CD4-positive, alpha-beta T cell (primary cell): ENCODE measurements at regions not wholly inside any gene's neighbourhood (a gene's known extent, or its start where the extent isn't known, plus 50 kb on each side); places are given as distances from the start of the nearest gene placed in this dataset.

Experiments
- ATAC-seq: fragments of 200-7000 bp; cut with Tn5 transposase; one replicate; pipeline ENCODE4 v1.10.0; 2022; ENCODE audit warnings: mild to moderate bottlenecking; ENCODE audit not compliant: poor library complexity
- CTCF ChIA-PET: fragments of 350-600 bp; sonication (Branson Sonifier 250); formaldehyde crosslinking; loops from one replicate; lab custom pipeline; 2021; ENCODE audit warnings: antibody characterized with exemption, inconsistent platforms; lab: Charles Lee
- POLR2A ChIA-PET: fragments of 350-600 bp; sonication (Branson Sonifier 250); formaldehyde crosslinking; loops from one replicate; lab custom pipeline; 2021; ENCODE audit warnings: antibody characterized with exemption, inconsistent platforms; lab: Charles Lee
- DNase-seq, 14 experiments: peaks; one replicate each; pipeline ENCODE4 v3.0.0-alpha.2; 2013 to 2020; ENCODE audit warnings: mixed read lengths in 2 of 14
- H3K27ac ChIP-seq, 2 donors: one replicate each; pipeline versions ENCODE4 v1.5.1 to v1.7.0; 2013; ENCODE audit warnings: low read length in 2 of 2, low read depth in 1 of 2, mild to moderate bottlenecking in 1 of 2
- H3K27me3 ChIP-seq, 2 experiments: 1 replicate in 1 of 2; 2 replicates in 1 of 2; pipeline versions ENCODE4 v1.6.1 to v1.7.0; 2013; ENCODE audit warnings: low read length in 2 of 2, control low read depth in 1 of 2, mild to moderate bottlenecking in 1 of 2, moderate library complexity in 1 of 2; ENCODE audit not compliant: insufficient read depth in 2 of 2, control insufficient read depth in 1 of 2
- H3K36me3 ChIP-seq: one replicate; pipeline ENCODE4 v1.6.1; 2013; ENCODE audit warnings: low read length, control low read depth; ENCODE audit not compliant: insufficient read depth
- H3K4me1 ChIP-seq: one replicate; pipeline ENCODE4 v1.6.1; 2013; ENCODE audit warnings: low read length, control low read depth; ENCODE audit not compliant: insufficient read depth
- H3K4me3 ChIP-seq: one replicate; pipeline ENCODE4 v1.5.1; 2013; ENCODE audit warnings: mild to moderate bottlenecking, low read length, moderate library complexity
- H3K9me3 ChIP-seq, 2 experiments: 1 replicate in 1 of 2; 2 replicates in 1 of 2; pipeline versions ENCODE4 v1.6.1 to v1.7.0; 2013; ENCODE audit warnings: low read length in 2 of 2, mild to moderate bottlenecking in 2 of 2, control low read depth in 1 of 2, moderate library complexity in 1 of 2; ENCODE audit not compliant: control insufficient read depth in 1 of 2, insufficient read depth in 1 of 2
- H3K27ac Mint-ChIP-seq: one replicate; pipeline ENCODE4 v1.8.0; 2020; ENCODE audit warnings: mixed read lengths
- H3K27me3 Mint-ChIP-seq: one replicate; pipeline ENCODE4 v1.8.0; 2021; ENCODE audit warnings: mixed read lengths
- H3K36me3 Mint-ChIP-seq: one replicate; pipeline ENCODE4 v1.8.0; 2021; ENCODE audit warnings: low read depth, mixed read lengths
- H3K4me1 Mint-ChIP-seq: one replicate; pipeline ENCODE4 v1.8.0; 2021; ENCODE audit warnings: low read depth, mixed read lengths
- H3K4me3 Mint-ChIP-seq: one replicate; pipeline ENCODE4 v1.8.0; 2020; ENCODE audit warnings: mild to moderate bottlenecking, mixed read lengths
- H3K9me3 Mint-ChIP-seq: one replicate; pipeline ENCODE4 v1.8.0; 2020; ENCODE audit warnings: mixed read lengths
- CTCF ChIP-seq: fragments of 200-600 bp; IDR thresholded peaks from one replicate; pipeline ENCODE4 v1.8.0; 2022; ENCODE audit warnings: antibody characterized with exemption, mild to moderate bottlenecking
- intact Hi-C, 2 experiments: fragments of 100-400 bp; cut with DNase I in 1 of 2; cut with micrococcal nuclease in 1 of 2; formaldehyde crosslinking; loops; one replicate each; pipeline versions ENCODE4 v1.15.1 to v1.9.0; 2023 to 2025; cut with DNase I, micrococcal nuclease

GRCh38 chr19:31058676-31059340 lies 290.4 kb downstream of the TSHZ3 start:
- no peak overlapping the region for H3K4me3 ChIP-seq
- Mint-ChIP-seq H3K27me3 (peaks cover 19% of the 10 kb centered on the region), H3K4me1 (no peaks in the 10 kb centered on the region), H3K9me3 (peaks cover 7% of the 10 kb centered on the region), H3K27ac (no peak overlapping the region), H3K36me3 (no peaks in the 10 kb centered on the region), H3K4me3 (no peak overlapping the region)
- ChIA-PET POLR2A (no interaction called here), CTCF (no interaction called here)
- peaks cover 0 to 3% of the 10 kb centered on the region in 2 experiments for H3K27me3 ChIP-seq
- H3K36me3 ChIP-seq = no peaks in the 10 kb centered on the region
- H3K27ac ChIP-seq = no peak overlapping the region
- DNase-seq = no peak
- no peak for ATAC-seq
- no peaks in the 10 kb centered on the region for H3K4me1 ChIP-seq
- TF ChIP-seq CTCF = no peak
- peaks cover 0 to 4% of the 10 kb centered on the region in 2 experiments for H3K9me3 ChIP-seq
- intact Hi-C loops = loop anchor here in 1 of 2 experiments (10.0 kb wide), 1 partner anchor 1166 kb away; no protein-coding TSS in a partner anchor

DNA sequence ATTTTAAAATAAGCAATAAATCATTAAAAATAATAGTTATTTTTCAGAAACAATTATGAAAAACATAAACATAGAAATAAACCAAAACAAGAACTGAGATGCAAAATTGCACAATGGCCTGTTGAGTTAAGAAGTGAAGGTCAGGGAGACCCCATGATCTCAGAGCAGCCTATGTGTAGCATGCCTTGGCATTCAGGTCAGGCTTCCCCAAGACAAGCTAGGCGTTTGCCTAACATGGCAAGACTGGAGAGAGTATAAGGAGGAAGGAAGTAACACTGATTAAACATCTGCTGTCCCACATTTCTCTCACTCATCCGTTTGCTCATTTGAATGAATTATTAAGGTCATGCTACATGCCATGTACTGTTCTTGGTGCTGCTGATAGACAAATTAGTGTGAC lies 291.8 kb downstream of the TSHZ3 start:
- no peak for TF ChIP-seq CTCF
- H3K36me3 Mint-ChIP-seq = no peaks in the 10 kb centered on the region
- intact Hi-C loops = loop anchor here in 1 of 2 experiments (10.0 kb wide), 1 partner anchor 1167 kb away; no protein-coding TSS in a partner anchor
- no peak overlapping the region for H3K27ac ChIP-seq
- H3K4me1 ChIP-seq = no peaks in the 10 kb centered on the region
- H3K4me1 Mint-ChIP-seq = no peaks in the 10 kb centered on the region
- H3K27ac Mint-ChIP-seq = no peak overlapping the region
- POLR2A ChIA-PET = no interaction called here
- peaks cover 28% of the 10 kb centered on the region for H3K27me3 Mint-ChIP-seq
- DNase-seq = no peak
- H3K9me3 ChIP-seq = peaks cover 0 to 4% of the 10 kb centered on the region in 2 experiments
- peaks cover 0 to 3% of the 10 kb centered on the region in 2 experiments for H3K27me3 ChIP-seq
- CTCF ChIA-PET = no interaction called here
- no peak overlapping the region for H3K4me3 ChIP-seq
- H3K4me3 Mint-ChIP-seq = no peak overlapping the region
- H3K36me3 ChIP-seq = no peaks in the 10 kb centered on the region
- H3K9me3 Mint-ChIP-seq = peaks cover 7% of the 10 kb centered on the region
- ATAC-seq = no peak

DNA sequence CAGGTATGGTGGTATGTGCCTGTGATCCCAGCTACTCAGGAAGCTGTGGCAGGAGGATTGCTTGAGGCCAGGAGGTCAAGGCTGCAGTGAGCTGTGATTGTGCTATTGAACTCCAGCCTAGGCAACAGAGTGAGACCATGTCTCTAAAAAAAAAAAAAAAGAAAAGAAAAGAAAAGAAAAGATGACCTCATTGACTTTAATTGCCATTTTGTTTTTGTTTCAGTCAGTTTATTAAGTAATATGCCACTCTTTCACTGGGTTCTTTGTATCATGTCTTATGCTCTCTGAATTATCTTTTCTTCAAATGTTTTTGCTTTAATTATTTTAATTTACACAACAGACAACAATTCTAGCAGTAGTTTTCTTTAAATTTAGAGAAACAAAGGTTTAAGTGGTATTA lies 293.8 kb downstream of the TSHZ3 start:
- Mint-ChIP-seq H3K4me1 (no peaks in the 10 kb centered on the region), H3K4me3 (no peak overlapping the region), H3K27me3 (peaks cover 25% of the 10 kb centered on the region), H3K36me3 (no peaks in the 10 kb centered on the region), H3K9me3 (peaks cover 3% of the 10 kb centered on the region), H3K27ac (no peak overlapping the region)
- TF ChIP-seq CTCF = no peak
- no peak overlapping the region for H3K27ac ChIP-seq
- CTCF ChIA-PET = no interaction called here
- H3K36me3 ChIP-seq = no peaks in the 10 kb centered on the region
- H3K4me1 ChIP-seq = no peaks in the 10 kb centered on the region
- H3K9me3 ChIP-seq = peaks cover 0 to 3% of the 10 kb centered on the region in 2 experiments
- POLR2A ChIA-PET = no interaction called here
- H3K27me3 ChIP-seq = peaks cover 0 to 3% of the 10 kb centered on the region in 2 experiments
- H3K4me3 ChIP-seq = no peak overlapping the region
- DNase-seq = no peak
- intact Hi-C loops = loop anchor here in 1 of 2 experiments (10.0 kb wide), 1 partner anchor 1169 kb away; no protein-coding TSS in a partner anchor
- ATAC-seq = no peak
